Heart right ventricle (tissue), 16 donors: ENCODE measurements at regions not wholly inside any gene's neighbourhood (a gene's known extent, or its start where the extent isn't known, plus 50 kb on each side); places are given as distances from the start of the nearest gene placed in this dataset.
A peak's percentile ranks its signal among the peaks of the same experiment; 100 is the strongest.

Experiments used
- ATAC-seq, 8 donors: fragments of 200-7000 bp; cut with Tn5 transposase; one replicate each; pipeline ENCODE4 v1.9.1; 2020; ENCODE audit warnings: mild to moderate bottlenecking in 8 of 8, moderate library complexity in 8 of 8, moderate number of reproducible peaks in 1 of 8
- DNase-seq, 2 donors: peaks; one replicate each; pipeline ENCODE4 v3.0.0-alpha.2; 2020
- H3K27ac ChIP-seq, 10 donors: fragments of 200-600 bp; sonication (generic) in 2 of 10; one replicate each; pipeline versions ENCODE4 v1.5.0 to v1.8.0; 2020 to 2022; ENCODE audit warnings: mild to moderate bottlenecking in 3 of 10
- H3K27me3 ChIP-seq, 7 donors: fragments of 200-600 bp; one replicate each; pipeline ENCODE4 v1.8.0; 2021 to 2022; ENCODE audit warnings: mild to moderate bottlenecking in 2 of 7
- H3K36me3 ChIP-seq, 9 donors: fragments of 200-600 bp; sonication (generic) in 1 of 9; one replicate each; pipeline versions ENCODE4 v1.5.0 to v1.8.0; 2020 to 2022; ENCODE audit warnings: mild to moderate bottlenecking in 2 of 9
- H3K4me1 ChIP-seq, 9 donors: fragments of 200-600 bp; sonication (generic) in 1 of 9; one replicate each; pipeline versions ENCODE4 v1.5.0 to v1.8.0; 2020 to 2022; ENCODE audit warnings: mild to moderate bottlenecking in 4 of 9
- H3K4me3 ChIP-seq, 10 donors: fragments of 200-600 bp; sonication (generic) in 2 of 10; one replicate each; pipeline versions ENCODE4 v1.5.0 to v1.8.0; 2020 to 2022; ENCODE audit warnings: mild to moderate bottlenecking in 7 of 10, moderate library complexity in 2 of 10
- H3K9me3 ChIP-seq, 11 donors: fragments of 200-600 bp in 10 of 11; sonication (generic) in 2 of 11; one replicate each; pipeline versions ENCODE4 v1.5.0 to v1.8.0; 2013 to 2022; ENCODE audit warnings: mild to moderate bottlenecking in 2 of 11, control low read depth in 1 of 11, moderate library complexity in 1 of 11
- WGBS, 2 donors: extraction: QIAGEN DNeasy Blood & Tissue Kit; methylation state at CpG; one replicate each; pipeline ENCODE4 v1.1.7; 2013; ENCODE audit warnings: inconsistent platforms in 1 of 2; 5-methylcytosine and 5-hydroxymethylcytosine counted together
- intact Hi-C, 10 donors: fragments of 100-400 bp; cut with DNase I; formaldehyde crosslinking; loops; one replicate each; pipeline versions ENCODE4 v1.11.1 to v1.14.2; 2022
- TF ChIP-seq, protein P1 (sequence below), 9 donors: fragments of 200-600 bp; sonication (generic) in 2 of 9; IDR thresholded peaks; one replicate each; pipeline versions ENCODE4 v1.5.0 to v1.8.0; 2021 to 2022; ENCODE audit warnings: antibody characterized with exemption in 9 of 9, mild to moderate bottlenecking in 5 of 9, moderate library complexity in 1 of 9
- donor health status: Arrhythmogenic right ventricular cardiomyopathy.
- donor health status: ischemic (EF 13 %, LVEDD 7.1; RV severe dilation, severe dysfunction).
- donor health status: healthy with polysubstance abuse.
- donor health status: DM: no; HTN: yes; CAD: no.
- donor health status: DM: no; HTN: no; CAD: no.
- donor health status: ischemic (EF 25% LVEDD 6.9; RV normal size, moderate dysfunction).
- donor health status: ischemic (EF 25% LVEDD 5.7; RV mildly dilated, moderate dysfunction).
- donor health status: healthy.
- donor health status: DM: yes; HTN: yes; CAD: no.
- donor health status: Ischemic cardiomyopathy.
- donor health status: ischemic (EF 35%, LVEDD 5.7; RV mildly dilated, moderate dysfunction).
- donor health status: nonischemic (EF 11% LVEDD 7.7; RV severe dilation, severe dysfunction).
- donor health status: DM: yes; HTN: yes; CAD: no.
- donor health status: PGD.
- donor health status: ischemic (EF 29% LVEDD 5.4; RV normal size, mild dysfunction).
- donor health status: nonischemic (EF 23%, LVEDD 6.1; RV moderate dilation, normal function).

DNA sequence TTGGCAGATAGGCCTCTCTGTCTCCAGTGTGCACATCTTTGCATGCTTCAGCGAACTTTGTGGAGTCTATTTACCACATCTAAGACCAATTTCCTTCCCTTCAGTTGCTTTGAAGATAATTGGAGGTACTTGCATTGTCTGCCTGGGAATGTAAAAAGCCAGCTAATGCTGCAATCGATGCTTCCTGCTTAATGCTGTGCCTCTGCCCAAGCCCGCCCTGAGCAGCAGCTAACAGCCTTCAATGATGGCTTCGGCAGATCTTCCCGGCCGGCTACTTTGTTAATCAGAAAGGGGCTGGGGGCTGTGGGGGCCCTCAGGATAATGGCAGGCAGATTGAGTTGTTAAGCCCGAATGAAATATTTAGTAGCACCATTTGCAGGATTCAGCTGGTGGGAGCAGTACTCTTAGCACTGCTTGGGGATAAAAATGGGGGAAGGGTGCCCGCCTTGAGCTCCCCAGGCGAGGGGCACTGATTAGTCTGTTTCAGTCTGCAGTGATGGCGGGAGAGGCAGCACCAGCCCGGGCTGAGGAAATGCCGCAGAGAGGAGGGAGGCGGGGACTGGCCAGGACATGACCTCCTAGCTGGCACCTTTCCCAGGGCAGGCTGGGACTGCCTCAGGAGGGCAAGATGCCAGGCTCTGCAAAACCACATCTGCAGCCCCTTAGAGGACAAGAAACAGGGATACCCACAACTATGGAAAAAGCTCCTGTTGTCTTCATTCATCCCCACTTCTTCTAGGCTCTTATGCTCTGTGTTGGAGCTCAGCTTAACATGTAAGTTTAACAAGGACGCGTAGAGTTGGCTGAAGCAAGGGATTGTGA is 460.0 kb downstream of the BUD13 start:
- Histone ChIP-seq H3K4me1 (peaks cover 0 to 22% (median 15%) of the 10 kb centered on the region in 9 donors), H3K36me3 (no peaks in the 10 kb centered on the region), H3K27me3 (peaks cover 0 to 4% (median 0%) of the 10 kb centered on the region in 7 donors), H3K9me3 (no peaks in the 10 kb centered on the region), H3K27ac (no peak overlapping the region), H3K4me3 (peak overlapping the region in 3 of 10 donors; percentile 2 to 15 (median 3))
- ATAC-seq (peak; percentile 92 to 98 (median 96)), DNase-seq (peak; percentile 85 to 87)
- TF ChIP-seq, protein P1, sequence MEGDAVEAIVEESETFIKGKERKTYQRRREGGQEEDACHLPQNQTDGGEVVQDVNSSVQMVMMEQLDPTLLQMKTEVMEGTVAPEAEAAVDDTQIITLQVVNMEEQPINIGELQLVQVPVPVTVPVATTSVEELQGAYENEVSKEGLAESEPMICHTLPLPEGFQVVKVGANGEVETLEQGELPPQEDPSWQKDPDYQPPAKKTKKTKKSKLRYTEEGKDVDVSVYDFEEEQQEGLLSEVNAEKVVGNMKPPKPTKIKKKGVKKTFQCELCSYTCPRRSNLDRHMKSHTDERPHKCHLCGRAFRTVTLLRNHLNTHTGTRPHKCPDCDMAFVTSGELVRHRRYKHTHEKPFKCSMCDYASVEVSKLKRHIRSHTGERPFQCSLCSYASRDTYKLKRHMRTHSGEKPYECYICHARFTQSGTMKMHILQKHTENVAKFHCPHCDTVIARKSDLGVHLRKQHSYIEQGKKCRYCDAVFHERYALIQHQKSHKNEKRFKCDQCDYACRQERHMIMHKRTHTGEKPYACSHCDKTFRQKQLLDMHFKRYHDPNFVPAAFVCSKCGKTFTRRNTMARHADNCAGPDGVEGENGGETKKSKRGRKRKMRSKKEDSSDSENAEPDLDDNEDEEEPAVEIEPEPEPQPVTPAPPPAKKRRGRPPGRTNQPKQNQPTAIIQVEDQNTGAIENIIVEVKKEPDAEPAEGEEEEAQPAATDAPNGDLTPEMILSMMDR (IDR thresholded peaks at IDR 0.05), result no peak
- intact Hi-C loops, result no loop called here
- 18 to 22% methylated on average over 15 of the region's 15 CpGs for WGBS, 2 donors

DNA sequence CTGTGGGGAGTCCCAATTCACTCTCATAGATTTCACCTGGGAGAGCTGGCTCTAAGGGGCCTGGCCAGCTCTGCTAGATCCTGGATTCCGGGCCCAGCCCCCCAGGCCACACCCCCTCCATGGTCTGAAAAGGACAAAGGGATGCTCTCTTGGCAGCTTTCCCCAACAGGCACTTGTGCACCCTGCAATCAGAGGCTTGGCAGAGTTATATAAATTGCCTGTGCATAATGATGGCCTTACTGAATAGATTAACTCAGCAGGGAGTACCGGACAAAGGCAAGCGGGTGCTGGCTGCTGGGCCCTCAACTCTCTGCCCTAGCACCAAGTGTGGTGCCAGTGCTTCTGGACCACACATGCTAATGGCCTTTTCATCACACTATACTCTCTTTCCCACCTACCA is 461.6 kb downstream of the BUD13 start:
- H3K9me3 ChIP-seq, result no peaks in the 10 kb centered on the region
- ATAC-seq, result peak in 1 of 8 donors; percentile 16
- peaks cover 0 to 22% (median 15%) of the 10 kb centered on the region in 9 donors for H3K4me1 ChIP-seq
- H3K27me3 ChIP-seq, result peaks cover 0 to 5% (median 0%) of the 10 kb centered on the region in 7 donors
- H3K36me3 ChIP-seq, result no peaks in the 10 kb centered on the region
- 32 to 75% methylated on average over 3 of the region's 3 CpGs for WGBS, 2 donors
- no peak for DNase-seq
- H3K27ac ChIP-seq, result no peak overlapping the region
- TF ChIP-seq, protein P1 (IDR thresholded peaks at IDR 0.05), result no peak
- intact Hi-C loops, result no loop called here
- H3K4me3 ChIP-seq, result no peak overlapping the region

DNA sequence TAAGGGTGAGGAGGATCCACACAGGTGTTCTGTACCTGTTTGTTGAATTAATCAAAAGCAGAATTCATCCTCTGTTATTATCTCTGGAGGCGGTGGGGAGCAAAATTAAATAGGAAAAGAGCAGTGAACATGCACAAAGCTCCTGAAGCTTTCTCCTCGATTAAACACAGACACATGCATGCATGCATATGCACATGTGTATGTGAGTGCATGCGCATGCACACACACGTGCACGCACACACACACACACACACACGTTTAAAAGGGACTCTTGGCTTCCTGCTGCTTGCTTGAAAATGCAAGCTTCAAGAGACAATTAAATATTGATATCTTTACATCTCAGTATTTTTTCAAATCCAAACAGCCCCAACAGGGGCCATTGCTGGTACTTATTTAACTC is 462.1 kb downstream of the BUD13 start:
- Histone ChIP-seq H3K4me3 (no peak overlapping the region), H3K9me3 (no peaks in the 10 kb centered on the region), H3K4me1 (peaks cover 0 to 22% (median 15%) of the 10 kb centered on the region in 9 donors), H3K27me3 (peaks cover 0 to 5% (median 0%) of the 10 kb centered on the region in 7 donors), H3K36me3 (no peaks in the 10 kb centered on the region), H3K27ac (no peak overlapping the region)
- intact Hi-C loops, result no loop called here
- 78 to 82% methylated on average over 6 of the region's 6 CpGs for WGBS, 2 donors
- ATAC-seq (no peak), DNase-seq (no peak)
- TF ChIP-seq, protein P1 (IDR thresholded peaks at IDR 0.05), result no peak

DNA sequence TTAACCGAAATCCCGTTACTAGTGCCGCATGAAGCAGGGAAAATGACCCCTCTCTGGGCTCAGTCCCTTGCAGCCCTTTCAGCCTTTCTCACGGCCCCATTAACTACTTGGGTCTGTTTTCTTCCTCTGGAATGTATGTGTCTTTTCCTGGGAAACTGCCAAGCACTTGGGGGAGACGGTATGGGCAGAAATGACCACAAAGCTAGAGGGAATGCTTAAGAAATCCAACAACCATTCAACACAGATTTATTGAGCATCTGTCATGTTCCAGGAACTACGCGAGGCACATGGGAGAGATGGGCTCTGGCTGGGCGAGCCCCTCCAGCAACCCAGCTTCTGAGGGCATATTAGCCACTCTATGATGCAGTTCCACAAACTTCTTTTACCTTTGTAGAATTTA is 462.6 kb downstream of the BUD13 start:
- no peak for ATAC-seq
- peaks cover 0 to 5% (median 0%) of the 10 kb centered on the region in 7 donors for H3K27me3 ChIP-seq
- intact Hi-C loops, result no loop called here
- 76 to 78% methylated on average over 8 of the region's 8 CpGs for WGBS, 2 donors
- H3K4me1 ChIP-seq, result peaks cover 0 to 22% (median 15%) of the 10 kb centered on the region in 9 donors
- no peaks in the 10 kb centered on the region for H3K9me3 ChIP-seq
- no peak overlapping the region for H3K4me3 ChIP-seq
- DNase-seq, result no peak
- no peaks in the 10 kb centered on the region for H3K36me3 ChIP-seq
- TF ChIP-seq, protein P1 (IDR thresholded peaks at IDR 0.05), result no peak
- H3K27ac ChIP-seq, result no peak overlapping the region
